ENCODE measurements at regions not wholly inside any gene's neighbourhood (a gene's known extent, or its start where the extent isn't known, plus 50 kb on each side); places are given as distances from the start of the nearest gene placed in this dataset.

- TF ChIP-seq, protein P1, sequence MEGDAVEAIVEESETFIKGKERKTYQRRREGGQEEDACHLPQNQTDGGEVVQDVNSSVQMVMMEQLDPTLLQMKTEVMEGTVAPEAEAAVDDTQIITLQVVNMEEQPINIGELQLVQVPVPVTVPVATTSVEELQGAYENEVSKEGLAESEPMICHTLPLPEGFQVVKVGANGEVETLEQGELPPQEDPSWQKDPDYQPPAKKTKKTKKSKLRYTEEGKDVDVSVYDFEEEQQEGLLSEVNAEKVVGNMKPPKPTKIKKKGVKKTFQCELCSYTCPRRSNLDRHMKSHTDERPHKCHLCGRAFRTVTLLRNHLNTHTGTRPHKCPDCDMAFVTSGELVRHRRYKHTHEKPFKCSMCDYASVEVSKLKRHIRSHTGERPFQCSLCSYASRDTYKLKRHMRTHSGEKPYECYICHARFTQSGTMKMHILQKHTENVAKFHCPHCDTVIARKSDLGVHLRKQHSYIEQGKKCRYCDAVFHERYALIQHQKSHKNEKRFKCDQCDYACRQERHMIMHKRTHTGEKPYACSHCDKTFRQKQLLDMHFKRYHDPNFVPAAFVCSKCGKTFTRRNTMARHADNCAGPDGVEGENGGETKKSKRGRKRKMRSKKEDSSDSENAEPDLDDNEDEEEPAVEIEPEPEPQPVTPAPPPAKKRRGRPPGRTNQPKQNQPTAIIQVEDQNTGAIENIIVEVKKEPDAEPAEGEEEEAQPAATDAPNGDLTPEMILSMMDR (conservative IDR thresholded peaks at IDR 0.05), result no peak
- no peak for TF ChIP-seq ZFX (IDR thresholded peaks at IDR 0.05)
These were observed 326.9 kb upstream of the NAALADL2 start for GRCh38 chr3:174532216-174532615.
